ENCODE measurements at regions not wholly inside any gene's neighbourhood (a gene's known extent, or its start where the extent isn't known, plus 50 kb on each side); places are given as distances from the start of the nearest gene placed in this dataset.

- no peak for DNase-seq
These were observed 451.3 kb downstream of the NAF1 start for GRCh38 chr4:162715401-162715800.

- no peak for DNase-seq
These were observed 458.7 kb downstream of the NAF1 start for GRCh38 chr4:162707962-162708361.

- no peak for DNase-seq
These were observed 460.1 kb downstream of the NAF1 start for GRCh38 chr4:162706632-162707031.

- no peak for DNase-seq
These were observed 460.6 kb downstream of the NAF1 start for GRCh38 chr4:162706051-162706450.

- DNase-seq = no peak
These were observed 461.4 kb downstream of the NAF1 start for GRCh38 chr4:162705130-162705803.

- no peak for DNase-seq
These were observed 465.8 kb downstream of the NAF1 start for GRCh38 chr4:162700815-162701361.

- no peak for DNase-seq
These were observed 466.3 kb downstream of the NAF1 start for GRCh38 chr4:162700358-162700757.

GRCh38 chr4:162699629-162700028 lies 467.1 kb downstream of the NAF1 start:
- DNase-seq = no peak

GRCh38 chr4:162685410-162685809 lies 481.3 kb downstream of the NAF1 start:
- DNase-seq = no peak

- DNase-seq = no peak
These were observed 481.7 kb downstream of the NAF1 start for GRCh38 chr4:162684998-162685397.

- DNase-seq = no peak
These were observed 482.4 kb downstream of the NAF1 start for GRCh38 chr4:162684371-162684700.

- DNase-seq = no peak
These were observed 482.9 kb downstream of the NAF1 start for GRCh38 chr4:162683659-162684370.

GRCh38 chr4:162682651-162683050 lies 484.0 kb downstream of the NAF1 start:
- no peak for DNase-seq

- no peak for DNase-seq
These were observed 485.5 kb downstream of the NAF1 start for GRCh38 chr4:162681212-162681611.

- no peak for DNase-seq
These were observed 491.0 kb downstream of the NAF1 start for GRCh38 chr4:162675661-162676060.

GRCh38 chr4:162661913-162662312 lies 498.1 kb upstream of the FSTL5 start:
- DNase-seq = no peak

GRCh38 chr4:162659716-162660115 lies 495.9 kb upstream of the FSTL5 start:
- no peak for DNase-seq

GRCh38 chr4:162657966-162658365 lies 494.2 kb upstream of the FSTL5 start:
- no peak for DNase-seq

GRCh38 chr4:162650166-162650565 lies 486.4 kb upstream of the FSTL5 start:
- no peak for DNase-seq

GRCh38 chr4:162645381-162645780 lies 481.6 kb upstream of the FSTL5 start:
- DNase-seq = no peak

GRCh38 chr4:162644346-162644745 lies 480.5 kb upstream of the FSTL5 start:
- DNase-seq = no peak

- DNase-seq = no peak
These were observed 476.4 kb upstream of the FSTL5 start for GRCh38 chr4:162640152-162640551.

- DNase-seq = no peak
These were observed 470.6 kb upstream of the FSTL5 start for GRCh38 chr4:162634390-162634789.

- DNase-seq = no peak
These were observed 458.9 kb upstream of the FSTL5 start for GRCh38 chr4:162622664-162623063.

- DNase-seq = no peak
These were observed 446.3 kb upstream of the FSTL5 start for GRCh38 chr4:162610116-162610515.

Data from CD4-positive, alpha-beta T cell treated with Interleukin-12 subunit alpha and Interleukin-12 subunit beta, for 1 hour (primary cell).